ENCODE measurements at regions not wholly inside any gene's neighbourhood (a gene's known extent, or its start where the extent isn't known, plus 50 kb on each side); places are given as distances from the start of the nearest gene placed in this dataset.

GRCh38 chr15:89038146-89038545, 50.1 kb upstream of the ABHD2 start:
- TF ChIP-seq CTCF (IDR thresholded peaks at IDR 0.05 in 2 of 3, conservative IDR thresholded peaks at IDR 0.05 in 1 of 3; ENCODE audit: control insufficient read depth in 2 of 3, extremely low read depth in 1 of 3, insufficient read depth in 1 of 3, low read depth in 3 of 3, low read length in 3 of 3) (no peak), SUPT20H (IDR thresholded peaks at IDR 0.05; ENCODE audit: borderline replicate concordance, control insufficient read depth, low read depth, low read length) (no peak), NBN (IDR thresholded peaks at IDR 0.05) (no peak)

Data from GM12878 (cell line).